HepG2 (cell line): ENCODE measurements at regions not wholly inside any gene's neighbourhood (a gene's known extent, or its start where the extent isn't known, plus 50 kb on each side); places are given as distances from the start of the nearest gene placed in this dataset.

ENCODE experiments used
- BRD4 ChIP-seq: sonication (generic); formaldehyde crosslinking; IDR thresholded peaks from 2 replicates; pipeline ENCODE4 v1.4.0; 2020; ENCODE audit warnings: missing genetic modification reagents
- HHEX ChIP-seq: IDR thresholded peaks from 2 replicates; pipeline ENCODE4 v1.6.1; 2016; ENCODE audit warnings: control low read depth
- JUN ChIP-seq: sonication (generic); formaldehyde crosslinking; IDR thresholded peaks from 2 replicates; pipeline ENCODE4 v1.4.0; 2020; ENCODE audit warnings: mild to moderate bottlenecking, missing genetic modification reagents
- LCORL ChIP-seq, 2 experiments: fragments of 450-650 bp in 1 of 2; sonication (generic) in 1 of 2; formaldehyde crosslinking in 1 of 2; IDR thresholded peaks; 2 replicates each; pipeline versions ENCODE4 v1.5.0 to v1.6.1; 2017 to 2020; ENCODE audit warnings: antibody characterized with exemption in 1 of 2, missing genetic modification reagents in 1 of 2
- MED1 ChIP-seq: sonication (generic); formaldehyde crosslinking; IDR thresholded peaks from 2 replicates; pipeline ENCODE4 v1.4.0; 2020; ENCODE audit warnings: missing genetic modification reagents
- MYNN ChIP-seq: sonication (generic); formaldehyde crosslinking; IDR thresholded peaks from 2 replicates; pipeline ENCODE4 v1.4.0; 2020; ENCODE audit warnings: mild to moderate bottlenecking, low read depth, missing genetic modification reagents
- PRPF4 ChIP-seq: fragments of 200-400 bp; formaldehyde crosslinking; IDR thresholded peaks from 2 replicates; pipeline ENCODE4 v1.6.1; 2016; ENCODE audit warnings: low read length, low read depth; ENCODE audit not compliant: poor library complexity, severe bottlenecking
- TEAD2 ChIP-seq: sonication (generic); formaldehyde crosslinking; IDR thresholded peaks from 2 replicates; pipeline ENCODE4 v1.9.0; 2021; ENCODE audit warnings: missing genetic modification reagents
- YEATS4 ChIP-seq: sonication (generic); formaldehyde crosslinking; IDR thresholded peaks from 2 replicates; pipeline ENCODE4 v1.4.0; 2020; ENCODE audit warnings: missing genetic modification reagents, borderline replicate concordance
- ZBTB4 ChIP-seq: sonication (generic); formaldehyde crosslinking; IDR thresholded peaks from 2 replicates; pipeline ENCODE4 v1.4.0; 2020; ENCODE audit warnings: missing genetic modification reagents, mild to moderate bottlenecking, borderline replicate concordance
- ZFP36L2 ChIP-seq: sonication (generic); formaldehyde crosslinking; IDR thresholded peaks from 2 replicates; pipeline ENCODE4 v1.4.0; 2020; ENCODE audit warnings: missing genetic modification reagents
- ZNF24 ChIP-seq: fragments of 450-650 bp; IDR thresholded peaks from 2 replicates; pipeline ENCODE4 v1.6.1; 2017; ENCODE audit warnings: antibody characterized with exemption, mild to moderate bottlenecking
- ZNF263 ChIP-seq: sonication (generic); formaldehyde crosslinking; IDR thresholded peaks from 2 replicates; pipeline ENCODE4 v1.4.0; 2020; ENCODE audit warnings: missing genetic modification reagents
- ZNF350 ChIP-seq: sonication (generic); formaldehyde crosslinking; IDR thresholded peaks from 2 replicates; pipeline ENCODE4 v1.4.0; 2020; ENCODE audit warnings: mild to moderate bottlenecking, low read depth, missing genetic modification reagents, borderline replicate concordance
- ZNF383 ChIP-seq: sonication (generic); formaldehyde crosslinking; IDR thresholded peaks from 2 replicates; pipeline ENCODE4 v1.4.0; 2020; ENCODE audit warnings: missing genetic modification reagents, mild to moderate bottlenecking, borderline replicate concordance
- ZNF552 ChIP-seq: sonication (generic); formaldehyde crosslinking; IDR thresholded peaks from 2 replicates; pipeline ENCODE4 v1.9.0; 2022; ENCODE audit warnings: missing genetic modification reagents, mild to moderate bottlenecking, borderline replicate concordance
- ZNF713 ChIP-seq: sonication (generic); formaldehyde crosslinking; IDR thresholded peaks from 2 replicates; pipeline ENCODE4 v1.4.0; 2020; ENCODE audit warnings: mild to moderate bottlenecking, missing genetic modification reagents
- ZNF766 ChIP-seq: sonication (generic); formaldehyde crosslinking; IDR thresholded peaks from 2 replicates; pipeline ENCODE4 v1.5.0; 2020; ENCODE audit warnings: missing genetic modification reagents, borderline replicate concordance
- ZNF768 ChIP-seq: sonication (generic); formaldehyde crosslinking; IDR thresholded peaks from 2 replicates; pipeline ENCODE4 v1.4.0; 2020; ENCODE audit warnings: missing genetic modification reagents
- ZNF792 ChIP-seq: IDR thresholded peaks from 2 replicates; pipeline ENCODE4 v1.6.1; 2016
- TF ChIP-seq, protein P1 (sequence below): sonication (generic); formaldehyde crosslinking; IDR thresholded peaks from 2 replicates; pipeline ENCODE4 v1.4.0; 2020; ENCODE audit warnings: mild to moderate bottlenecking, low read depth, missing genetic modification reagents
- TF ChIP-seq, protein P2 (sequence below): sonication (generic); formaldehyde crosslinking; conservative IDR thresholded peaks from 2 replicates; pipeline ENCODE4 v1.5.0; 2020; ENCODE audit warnings: missing genetic modification reagents
- TF ChIP-seq, protein P3 (sequence below): sonication (generic); formaldehyde crosslinking; IDR thresholded peaks from 2 replicates; pipeline ENCODE4 v1.4.0; 2020; ENCODE audit warnings: missing genetic modification reagents
- TF ChIP-seq, protein P4 (sequence below): sonication (generic); formaldehyde crosslinking; IDR thresholded peaks from 2 replicates; pipeline ENCODE4 v1.4.0; 2020; ENCODE audit warnings: missing genetic modification reagents, low read depth, mild to moderate bottlenecking, borderline replicate concordance

DNA sequence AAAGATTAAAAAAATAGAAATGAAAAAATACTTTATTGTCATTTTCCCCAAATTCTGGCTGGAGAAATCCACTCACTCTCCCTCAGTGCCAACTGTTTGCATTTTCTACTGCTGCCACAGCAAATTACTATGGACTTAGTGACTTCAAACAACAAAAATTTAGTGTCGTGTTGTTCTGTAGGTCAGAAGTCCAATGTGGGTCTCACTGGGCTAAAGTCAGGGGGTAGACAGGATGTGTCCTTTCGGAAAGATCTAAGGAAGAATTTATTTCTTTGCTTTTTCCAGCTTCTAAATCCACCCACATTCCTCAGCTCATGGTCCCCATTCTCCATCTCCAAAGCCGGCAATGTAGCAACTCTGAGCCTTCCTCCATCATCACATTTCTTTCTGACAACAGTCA is 453.3 kb downstream of the KIF16B start (continued):
- TF ChIP-seq, protein P1, sequence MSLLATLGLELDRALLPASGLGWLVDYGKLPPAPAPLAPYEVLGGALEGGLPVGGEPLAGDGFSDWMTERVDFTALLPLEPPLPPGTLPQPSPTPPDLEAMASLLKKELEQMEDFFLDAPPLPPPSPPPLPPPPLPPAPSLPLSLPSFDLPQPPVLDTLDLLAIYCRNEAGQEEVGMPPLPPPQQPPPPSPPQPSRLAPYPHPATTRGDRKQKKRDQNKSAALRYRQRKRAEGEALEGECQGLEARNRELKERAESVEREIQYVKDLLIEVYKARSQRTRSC: no peak
- TF ChIP-seq ZNF383 (no peak), YEATS4 (CRISPR knock-in tag) (peak; percentile 37; the same call in 1 of the 2 replicates), ZNF350 (no peak), ZNF24 (0 out of 2 replicates have a peak, but pooled peaks have one; percentile 47), BRD4 (CRISPR knock-in tag) (no peak), LCORL (IDR thresholded peaks at IDR 0.05) (peak; percentile 28; the same call in 1 of the 2 replicates), LCORL (CRISPR knock-in tag; IDR thresholded peaks at IDR 0.05) (peak; percentile 87; the same call in 1 of the 2 replicates), ZNF713 (CRISPR knock-in tag) (no peak), JUN (CRISPR knock-in tag) (peak; percentile 70; the same call in 1 of the 2 replicates), ZFP36L2 (CRISPR knock-in tag) (no peak), ZNF552 (no peak), ZNF263 (CRISPR knock-in tag) (no peak), ZNF766 (CRISPR knock-in tag) (no peak), ZNF792 (CRISPR knock-in tag) (0 out of 2 replicates have a peak, but pooled peaks have one; percentile 29), ZBTB4 (CRISPR knock-in tag) (no peak), ZNF768 (no peak), HHEX (0 out of 2 replicates have a peak, but pooled peaks have one; percentile 25), MYNN (CRISPR knock-in tag) (no peak), MED1 (CRISPR knock-in tag) (peak; percentile 82), TEAD2 (no peak), PRPF4 (no peak)
- TF ChIP-seq, protein P2, sequence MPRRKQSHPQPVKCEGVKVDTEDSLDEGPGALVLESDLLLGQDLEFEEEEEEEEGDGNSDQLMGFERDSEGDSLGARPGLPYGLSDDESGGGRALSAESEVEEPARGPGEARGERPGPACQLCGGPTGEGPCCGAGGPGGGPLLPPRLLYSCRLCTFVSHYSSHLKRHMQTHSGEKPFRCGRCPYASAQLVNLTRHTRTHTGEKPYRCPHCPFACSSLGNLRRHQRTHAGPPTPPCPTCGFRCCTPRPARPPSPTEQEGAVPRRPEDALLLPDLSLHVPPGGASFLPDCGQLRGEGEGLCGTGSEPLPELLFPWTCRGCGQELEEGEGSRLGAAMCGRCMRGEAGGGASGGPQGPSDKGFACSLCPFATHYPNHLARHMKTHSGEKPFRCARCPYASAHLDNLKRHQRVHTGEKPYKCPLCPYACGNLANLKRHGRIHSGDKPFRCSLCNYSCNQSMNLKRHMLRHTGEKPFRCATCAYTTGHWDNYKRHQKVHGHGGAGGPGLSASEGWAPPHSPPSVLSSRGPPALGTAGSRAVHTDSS (CRISPR knock-in tag): no peak
- TF ChIP-seq, protein P3, sequence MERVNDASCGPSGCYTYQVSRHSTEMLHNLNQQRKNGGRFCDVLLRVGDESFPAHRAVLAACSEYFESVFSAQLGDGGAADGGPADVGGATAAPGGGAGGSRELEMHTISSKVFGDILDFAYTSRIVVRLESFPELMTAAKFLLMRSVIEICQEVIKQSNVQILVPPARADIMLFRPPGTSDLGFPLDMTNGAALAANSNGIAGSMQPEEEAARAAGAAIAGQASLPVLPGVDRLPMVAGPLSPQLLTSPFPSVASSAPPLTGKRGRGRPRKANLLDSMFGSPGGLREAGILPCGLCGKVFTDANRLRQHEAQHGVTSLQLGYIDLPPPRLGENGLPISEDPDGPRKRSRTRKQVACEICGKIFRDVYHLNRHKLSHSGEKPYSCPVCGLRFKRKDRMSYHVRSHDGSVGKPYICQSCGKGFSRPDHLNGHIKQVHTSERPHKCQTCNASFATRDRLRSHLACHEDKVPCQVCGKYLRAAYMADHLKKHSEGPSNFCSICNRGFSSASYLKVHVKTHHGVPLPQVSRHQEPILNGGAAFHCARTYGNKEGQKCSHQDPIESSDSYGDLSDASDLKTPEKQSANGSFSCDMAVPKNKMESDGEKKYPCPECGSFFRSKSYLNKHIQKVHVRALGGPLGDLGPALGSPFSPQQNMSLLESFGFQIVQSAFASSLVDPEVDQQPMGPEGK (CRISPR knock-in tag): peak; percentile 45; the same call in 1 of the 2 replicates
- TF ChIP-seq, protein P4, sequence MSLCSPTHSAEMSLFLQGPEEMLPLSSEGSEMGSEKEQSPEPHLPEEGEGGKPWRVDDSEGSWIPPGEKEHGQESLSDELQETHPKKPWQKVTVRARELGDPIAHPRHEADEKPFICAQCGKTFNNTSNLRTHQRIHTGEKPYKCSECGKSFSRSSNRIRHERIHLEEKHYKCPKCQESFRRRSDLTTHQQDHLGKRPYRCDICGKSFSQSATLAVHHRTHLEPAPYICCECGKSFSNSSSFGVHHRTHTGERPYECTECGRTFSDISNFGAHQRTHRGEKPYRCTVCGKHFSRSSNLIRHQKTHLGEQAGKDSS (CRISPR knock-in tag): no peak
